NCI-H2227 treated with DMSO at 0.1 percent for 48 hours (cell line): ENCODE measurements at regions not wholly inside any gene's neighbourhood (a gene's known extent, or its start where the extent isn't known, plus 50 kb on each side); places are given as distances from the start of the nearest gene placed in this dataset.
"Not testable (repeated sequence)": the region's sequence is repeated elsewhere in the genome, so short reads cannot be mapped to it uniquely, and the experiment has no call there.

Experiments
- DNase-seq: peaks from one replicate; lab custom pipeline; 2025; lab: John Stamatoyannopoulos, UW

DNA sequence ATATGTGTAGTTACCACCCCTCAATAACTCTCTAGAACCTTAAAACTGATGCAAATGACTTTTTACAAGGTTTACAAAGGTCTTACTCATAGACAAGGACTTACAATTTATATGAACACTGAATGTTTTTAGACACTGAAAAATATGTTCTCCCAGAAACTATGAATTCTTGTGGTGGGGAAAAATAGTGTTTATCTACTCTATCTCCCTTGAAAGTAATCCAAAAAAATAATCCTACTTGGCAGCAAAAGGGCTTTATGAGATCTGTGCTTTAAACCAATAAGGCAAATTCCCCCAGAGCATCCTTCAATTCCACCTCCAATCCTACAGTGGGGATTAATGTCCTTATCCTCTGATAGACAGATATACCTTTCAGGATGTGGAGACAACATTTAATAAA, 1984.1 kb upstream of the RAG2 start:
- DNase-seq, result no peak

DNA sequence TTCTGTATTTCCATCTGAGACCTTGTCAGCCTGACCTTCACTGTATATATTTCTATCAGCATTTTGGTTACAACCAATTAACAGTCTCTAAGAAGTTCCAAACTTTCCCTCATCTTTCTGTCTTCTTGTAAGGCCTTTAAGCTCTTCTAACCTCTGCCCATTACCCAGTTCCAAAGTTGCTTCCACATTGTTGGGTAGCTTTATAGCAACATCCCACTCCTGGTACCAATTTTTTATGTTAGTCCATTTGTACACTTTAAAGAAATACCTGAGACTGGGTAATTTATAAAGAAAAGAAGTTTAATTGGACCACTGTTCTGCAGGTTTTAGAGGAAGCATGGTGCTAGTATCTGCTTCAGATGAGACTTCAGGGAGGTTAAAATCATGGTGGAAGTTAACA, 1979.7 kb upstream of the RAG2 start:
- no peak for DNase-seq

GRCh38 chr11:38562562-38562961, 1964.5 kb upstream of the RAG2 start:
- no peak for DNase-seq

DNA sequence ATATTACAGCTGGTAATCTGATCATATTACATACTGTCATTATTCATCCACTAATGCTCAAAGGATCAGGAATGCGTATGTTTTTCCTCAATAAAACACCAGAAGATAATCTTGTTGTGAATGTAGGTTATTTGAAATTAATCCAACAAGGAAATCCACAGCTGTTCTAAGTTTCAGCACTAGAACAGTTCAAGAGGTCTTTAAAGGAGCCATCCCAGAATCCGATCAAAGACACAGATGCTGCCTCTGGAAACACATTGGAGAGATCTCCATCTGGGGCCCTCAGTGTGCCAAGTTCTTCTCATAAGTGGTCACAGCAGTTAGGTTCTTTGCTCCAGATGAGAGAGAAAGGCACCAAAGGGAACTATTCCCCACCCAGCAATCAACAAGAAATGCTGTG, 1955.1 kb upstream of the RAG2 start:
- DNase-seq, result no peak

DNA sequence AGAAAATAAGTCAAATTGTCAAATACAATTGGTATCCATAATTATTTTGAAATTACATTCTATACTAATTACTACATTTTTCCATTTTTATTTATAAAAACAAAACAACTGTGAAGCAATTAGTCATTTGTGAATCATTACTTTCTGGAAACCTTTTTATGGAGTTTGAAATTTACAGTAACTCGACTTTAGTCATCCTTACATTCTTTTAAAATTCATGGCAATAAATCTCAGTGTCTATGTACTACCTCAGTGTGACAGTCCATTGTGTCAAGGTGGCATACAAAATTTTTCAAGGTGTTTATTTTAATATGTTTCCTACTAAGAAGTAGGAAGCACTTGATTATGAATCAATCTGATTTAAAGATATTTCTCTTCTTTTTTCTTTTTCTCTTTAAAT, 1949.4 kb upstream of the RAG2 start:
- no peak for DNase-seq

DNA sequence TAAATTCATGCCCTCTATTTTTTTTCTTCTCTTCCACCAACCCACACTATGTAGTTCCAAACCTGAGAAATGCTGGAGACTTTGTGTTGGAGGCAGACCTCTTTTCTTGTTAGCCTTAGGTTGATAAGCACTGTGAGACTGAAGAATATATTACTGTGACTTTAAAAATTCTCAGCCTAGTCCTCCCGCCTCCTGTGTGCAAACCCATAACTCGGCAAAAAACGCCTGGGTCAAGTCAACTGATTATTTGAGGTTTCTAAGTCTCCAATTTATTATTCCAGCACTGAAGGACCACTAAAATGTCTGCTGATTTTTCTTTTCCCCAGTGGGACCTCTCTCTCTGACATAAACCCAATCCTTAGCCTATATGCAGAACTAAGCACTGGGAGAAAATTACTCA, 1946.0 kb upstream of the RAG2 start:
- no peak for DNase-seq

DNA sequence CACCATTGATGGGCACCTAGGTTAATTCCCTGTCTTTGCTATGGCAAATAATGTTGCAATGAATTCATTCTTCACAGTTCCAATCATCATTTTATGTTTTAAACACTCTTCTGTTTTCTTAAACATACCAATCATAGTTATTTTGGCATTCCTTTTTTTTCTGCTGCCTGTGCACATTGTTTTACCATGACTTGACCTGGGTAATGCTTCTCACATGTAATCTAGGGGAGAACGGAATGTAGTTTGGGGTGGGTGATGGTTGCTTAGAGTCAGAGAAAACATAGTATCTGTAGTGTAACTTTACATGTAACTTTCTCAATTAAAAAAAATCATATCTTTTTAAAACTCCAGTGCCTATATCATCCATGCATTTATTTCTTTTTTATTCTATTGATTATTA, 1945.3 kb upstream of the RAG2 start:
- no peak for DNase-seq

DNA sequence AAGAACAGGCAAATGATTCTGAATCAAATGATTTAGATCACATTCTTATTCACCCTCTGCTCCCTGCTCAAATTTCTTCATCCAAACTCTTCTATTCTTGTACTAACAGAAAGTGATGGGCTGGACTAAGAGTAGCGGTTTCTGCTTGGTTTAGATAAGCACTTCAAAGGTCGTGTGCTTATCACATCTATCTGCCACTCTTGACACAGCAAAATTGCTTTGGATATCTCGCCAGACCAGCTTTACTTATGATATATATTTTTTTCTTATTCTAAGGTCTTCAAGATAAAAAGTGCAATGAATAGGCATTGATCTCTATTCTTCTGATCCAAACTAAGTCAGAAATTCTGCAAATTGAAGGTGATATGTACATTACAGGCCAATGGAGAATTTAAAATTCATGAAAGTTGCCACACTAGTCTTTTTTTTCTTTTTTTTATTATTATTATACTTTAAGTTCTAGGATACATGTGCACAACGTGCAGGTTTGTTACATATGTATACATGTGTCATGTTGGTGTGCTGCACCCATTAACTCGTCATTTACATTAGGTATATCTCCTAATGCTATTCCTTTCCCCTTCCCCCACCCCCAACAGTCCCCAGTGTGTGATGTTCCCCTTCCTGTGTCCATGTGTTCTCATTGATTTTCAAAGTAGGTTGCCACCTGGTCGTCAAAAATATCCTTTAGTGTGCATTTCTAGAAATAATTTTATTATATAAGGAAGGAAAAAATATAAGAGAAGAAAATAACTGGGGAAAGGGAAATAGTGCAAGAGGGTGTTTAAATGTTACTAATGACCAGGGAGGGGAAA, 1941.0 kb upstream of the RAG2 start:
- DNase-seq, result no peak

DNA sequence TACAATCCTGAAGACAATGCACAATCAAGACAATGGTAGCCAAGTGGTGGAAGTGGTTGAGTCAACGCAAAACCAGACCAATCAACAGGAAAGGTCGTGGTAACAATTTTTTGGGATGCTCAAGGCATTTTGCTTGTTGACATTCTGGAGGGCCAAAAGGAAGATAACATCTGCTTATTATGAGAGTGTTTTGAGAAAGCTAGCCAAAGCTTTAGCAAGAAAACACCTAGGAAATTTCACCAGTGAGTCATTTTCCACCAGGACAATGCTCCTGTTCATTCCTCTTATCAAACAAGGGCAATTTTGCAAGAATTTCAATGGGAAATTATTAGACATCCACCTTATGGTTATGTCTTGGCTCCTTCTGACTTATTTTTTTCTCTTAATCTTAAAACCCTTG, 1932.2 kb upstream of the RAG2 start:
- no peak for DNase-seq

- no peak for DNase-seq
Measured at GRCh38 chr11:38524945-38525344, 1926.9 kb upstream of the RAG2 start.

DNA sequence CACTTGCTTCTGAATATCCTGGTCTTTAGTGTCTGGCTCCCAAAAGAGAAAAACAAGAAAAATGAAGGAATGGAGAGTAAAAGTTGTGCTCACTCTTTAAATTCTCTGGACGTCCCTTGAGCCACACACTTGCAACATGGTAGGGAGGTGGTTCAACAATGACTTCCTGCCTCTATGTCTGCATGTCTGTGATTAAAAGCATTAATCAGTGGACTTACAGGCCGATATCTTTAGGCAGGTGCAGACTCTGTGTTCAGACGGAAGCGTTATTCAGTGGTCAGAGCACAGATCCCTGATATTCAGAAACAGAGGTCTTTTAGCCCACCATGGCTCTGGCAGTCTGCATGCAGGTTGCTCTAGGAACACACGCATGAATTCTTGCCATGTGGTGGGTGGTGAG, 1920.0 kb upstream of the RAG2 start:
- no peak for DNase-seq

- DNase-seq, result not testable (repeated sequence)
Measured at GRCh38 chr11:38512830-38513229, 1914.8 kb upstream of the RAG2 start.

GRCh38 chr11:38510041-38510440, 1912.0 kb upstream of the RAG2 start:
- peak; percentile 32 for DNase-seq

GRCh38 chr11:38503876-38504275, 1905.8 kb upstream of the RAG2 start:
- no peak for DNase-seq

- no peak for DNase-seq
Measured at GRCh38 chr11:38498721-38499120, 1900.7 kb upstream of the RAG2 start.

DNA sequence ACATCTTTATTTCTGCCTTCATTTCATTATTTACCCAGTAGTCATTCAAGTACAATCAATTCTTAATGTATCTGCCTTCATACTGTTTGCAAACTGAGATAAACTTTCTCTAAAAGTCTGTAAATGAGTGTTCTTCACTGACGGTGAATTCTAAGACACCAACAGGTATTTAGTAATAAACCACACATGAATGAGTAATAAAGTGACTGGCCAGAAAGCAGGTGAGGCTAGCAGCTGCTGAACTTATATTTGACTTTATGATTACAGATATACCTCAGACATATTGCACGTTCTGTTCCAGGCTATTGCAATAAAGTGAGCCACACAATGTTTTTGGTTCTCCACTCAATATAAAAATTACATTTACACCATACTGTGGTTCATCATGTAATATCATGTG, 1894.0 kb upstream of the RAG2 start:
- no peak for DNase-seq

DNA sequence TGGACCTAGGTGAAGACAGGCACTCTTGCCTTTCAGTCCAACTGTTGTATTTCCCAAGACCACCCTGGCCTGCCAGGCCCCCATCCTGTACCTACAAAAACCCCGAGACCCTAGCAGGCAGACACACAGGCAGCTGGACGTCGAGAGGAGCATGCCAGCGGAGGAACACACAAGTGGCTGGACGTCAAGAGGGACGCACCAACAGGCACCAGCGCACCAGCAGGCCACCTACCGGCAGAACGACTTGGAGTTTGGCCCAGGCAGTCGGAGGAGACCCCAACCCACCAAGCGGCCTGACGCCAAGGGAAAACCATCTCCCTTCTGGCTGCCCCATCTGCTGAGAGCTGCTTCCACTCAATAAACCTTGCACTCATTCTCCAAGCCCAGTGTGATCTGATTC, 1883.4 kb upstream of the RAG2 start:
- no peak for DNase-seq

GRCh38 chr11:38476808-38477575, 1879.0 kb upstream of the RAG2 start:
- no peak for DNase-seq

GRCh38 chr11:38461751-38462150, 1863.7 kb upstream of the RAG2 start:
- no peak for DNase-seq

GRCh38 chr11:38460896-38461295, 1862.9 kb upstream of the RAG2 start:
- DNase-seq, result no peak

- no peak for DNase-seq
Measured at GRCh38 chr11:38460429-38460828, 1862.4 kb upstream of the RAG2 start.

DNA sequence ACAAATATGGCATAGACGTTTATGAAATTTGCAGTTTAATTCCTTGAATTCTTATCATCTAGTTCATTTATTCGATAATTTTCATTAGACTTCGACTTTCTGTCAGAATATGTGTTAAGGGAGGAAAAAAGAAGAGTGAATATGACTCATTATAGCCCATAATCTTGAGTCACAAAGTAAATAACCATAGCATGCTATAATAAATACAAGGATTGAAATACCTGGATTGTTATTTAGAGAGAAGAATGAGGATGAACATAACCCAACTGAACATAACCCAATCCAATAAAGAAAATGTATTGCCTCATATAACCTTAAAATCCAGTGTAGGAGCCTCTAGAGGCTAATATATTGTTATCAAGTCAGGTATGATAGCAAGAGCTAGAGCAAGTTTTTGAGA, 1858.3 kb upstream of the RAG2 start:
- no peak for DNase-seq

DNA sequence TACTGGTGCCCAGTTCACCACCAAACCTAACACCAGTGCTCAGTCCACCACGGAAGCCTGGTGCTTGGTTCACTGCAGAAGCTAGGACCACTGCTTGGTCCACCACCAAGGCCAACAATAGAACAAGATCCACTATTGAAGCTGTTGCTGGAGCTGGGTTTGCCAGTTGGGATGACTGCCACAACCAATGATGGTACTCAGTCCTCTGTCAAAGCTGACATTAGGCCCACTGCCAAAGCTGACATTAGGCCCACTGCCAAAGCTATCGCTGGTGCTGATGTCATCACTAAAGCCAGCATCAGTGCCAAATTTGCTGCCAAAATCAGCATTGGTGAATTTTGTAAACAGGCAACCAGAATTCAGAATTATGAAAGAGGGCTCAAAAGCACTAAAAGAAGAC, 1850.2 kb upstream of the RAG2 start:
- no peak for DNase-seq

DNA sequence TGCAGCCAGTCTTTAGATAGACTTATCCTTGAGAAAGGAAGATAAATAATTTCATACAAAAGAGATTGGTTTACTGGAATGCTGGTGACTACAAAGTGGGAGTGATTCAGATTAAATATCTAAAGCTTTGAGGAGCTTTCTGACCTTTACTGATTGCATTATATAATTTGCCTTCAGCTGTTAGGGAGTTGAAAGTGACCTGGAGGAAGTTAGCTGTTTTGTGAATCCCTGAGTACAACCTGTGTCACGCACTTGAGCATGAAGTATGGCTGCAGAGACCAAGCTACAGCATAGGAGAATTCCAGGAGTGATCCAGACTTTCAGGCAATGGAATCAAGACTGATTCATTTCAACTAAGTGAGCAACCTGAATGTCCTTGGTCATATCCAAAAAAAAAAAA, 1848.3 kb upstream of the RAG2 start:
- DNase-seq, result no peak
